HepG2 (cell line): ENCODE measurements at regions not wholly inside any gene's neighbourhood (a gene's known extent, or its start where the extent isn't known, plus 50 kb on each side); places are given as distances from the start of the nearest gene placed in this dataset.

Source experiments
- BCL6 ChIP-seq: IDR thresholded peaks from 2 replicates; pipeline ENCODE4 v1.6.1; 2016; ENCODE audit warnings: missing genetic modification reagents, missing compliant biosample characterization
- CBX1 ChIP-seq: IDR thresholded peaks from one replicate; pipeline ENCODE4 v1.6.1; 2016; ENCODE audit warnings: antibody characterized with exemption, low read depth
- CTCF ChIP-seq: sonication (generic); formaldehyde crosslinking; IDR thresholded peaks from 2 replicates; pipeline ENCODE4 v1.5.0; 2020; ENCODE audit warnings: mild to moderate bottlenecking, missing genetic modification reagents, moderate library complexity
- RFX1 ChIP-seq: fragments of 450-650 bp; IDR thresholded peaks from 2 replicates; pipeline ENCODE4 v1.6.1; 2017
- SP2 ChIP-seq: sonication (generic); formaldehyde crosslinking; IDR thresholded peaks from 2 replicates; pipeline ENCODE4 v1.5.1; 2020; ENCODE audit warnings: mild to moderate bottlenecking, missing genetic modification reagents
- UBTF ChIP-seq: sonication (generic); formaldehyde crosslinking; IDR thresholded peaks from 2 replicates; pipeline ENCODE4 v1.4.0; 2020; ENCODE audit warnings: mild to moderate bottlenecking, missing genetic modification reagents
- ZNF274 ChIP-seq: sonication (generic); formaldehyde crosslinking; IDR thresholded peaks from 2 replicates; pipeline ENCODE4 v1.5.1; 2020; ENCODE audit warnings: mild to moderate bottlenecking, missing genetic modification reagents

GRCh38 chr5:178796165-178796945 lies 63.4 kb upstream of the ZNF354B start:
- TF ChIP-seq CBX1 (no peak), ZNF274 (no peak), CTCF (CRISPR knock-in tag) (no peak), BCL6 (CRISPR knock-in tag) (no peak), RFX1 (no peak), SP2 (CRISPR knock-in tag) (no peak), UBTF (no peak)
